UCSD-AML1 (cell line): ENCODE measurements at regions not wholly inside any gene's neighbourhood (a gene's known extent, or its start where the extent isn't known, plus 50 kb on each side); places are given as distances from the start of the nearest gene placed in this dataset.
"Not testable (repeated sequence)": the region's sequence is repeated elsewhere in the genome, so short reads cannot be mapped to it uniquely, and the experiment has no call there.

ENCODE experiments used
- DNase-seq: peaks from one replicate; lab custom pipeline; 2025; ENCODE audit not compliant: unreplicated experiment; lab: John Stamatoyannopoulos, UW

- DNase-seq = no peak
Measured at GRCh38 chrX:131881194-131881593, 141.9 kb upstream of the STK26 start.

DNA sequence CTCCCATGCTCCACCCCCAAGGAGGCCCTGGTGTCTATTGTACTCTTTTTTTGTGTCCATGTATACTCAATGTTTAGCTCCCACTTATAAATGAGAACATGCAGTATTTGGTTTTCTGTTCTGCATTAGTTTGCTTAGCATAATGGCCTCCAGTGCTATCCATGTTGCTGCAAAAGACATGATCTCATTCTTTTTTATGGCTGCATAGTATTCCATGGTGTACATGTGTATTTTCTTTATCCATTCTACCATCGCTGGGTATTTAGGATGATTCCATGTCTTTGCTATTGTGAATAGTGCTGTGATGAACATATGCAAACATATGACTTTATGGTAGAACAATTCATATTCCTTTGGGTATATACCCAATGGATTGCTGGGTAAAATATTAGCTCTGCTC, 138.1 kb upstream of the STK26 start:
- not testable (repeated sequence) for DNase-seq

DNA sequence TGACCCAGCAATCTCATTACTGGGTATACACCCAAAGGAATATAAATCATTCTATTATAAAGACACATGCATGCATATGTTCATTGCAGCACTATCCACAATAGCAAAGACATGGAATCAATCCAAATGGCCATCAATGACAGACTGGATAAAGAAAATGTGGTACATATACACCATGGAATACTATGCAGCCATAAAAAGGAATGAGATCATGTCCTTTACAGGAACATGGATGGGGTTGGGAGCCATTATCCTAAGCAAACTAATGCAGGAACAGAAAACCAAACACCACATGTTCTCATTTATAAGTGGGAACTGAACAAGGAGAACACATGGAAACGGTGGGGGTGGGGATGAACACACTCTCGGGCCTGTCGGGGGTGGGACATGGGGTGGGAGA, 129.2 kb upstream of the STK26 start:
- not testable (repeated sequence) for DNase-seq

GRCh38 chrX:131894995-131895394, 128.1 kb upstream of the STK26 start:
- DNase-seq = no peak

DNA sequence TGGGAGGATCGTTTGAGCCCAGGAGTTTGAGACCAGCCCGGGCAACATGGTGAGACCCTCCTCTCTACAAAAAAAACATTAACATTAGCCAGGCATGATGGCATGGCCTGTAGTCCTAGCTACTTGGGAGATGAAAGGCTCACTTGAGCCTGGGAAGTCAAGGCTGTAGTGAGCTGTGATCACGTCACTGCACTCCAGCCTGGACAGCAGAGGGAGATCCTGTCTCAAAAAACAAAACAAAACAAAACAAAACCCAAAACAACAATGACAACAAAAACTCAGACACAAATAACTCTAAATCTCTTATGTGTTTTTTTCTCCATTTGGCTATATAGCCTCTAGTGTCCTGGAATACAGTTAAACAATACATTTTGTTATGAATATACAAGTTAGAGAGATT, 127.3 kb upstream of the STK26 start:
- no peak for DNase-seq

GRCh38 chrX:131901546-131901945, 121.6 kb upstream of the STK26 start:
- DNase-seq = no peak

DNA sequence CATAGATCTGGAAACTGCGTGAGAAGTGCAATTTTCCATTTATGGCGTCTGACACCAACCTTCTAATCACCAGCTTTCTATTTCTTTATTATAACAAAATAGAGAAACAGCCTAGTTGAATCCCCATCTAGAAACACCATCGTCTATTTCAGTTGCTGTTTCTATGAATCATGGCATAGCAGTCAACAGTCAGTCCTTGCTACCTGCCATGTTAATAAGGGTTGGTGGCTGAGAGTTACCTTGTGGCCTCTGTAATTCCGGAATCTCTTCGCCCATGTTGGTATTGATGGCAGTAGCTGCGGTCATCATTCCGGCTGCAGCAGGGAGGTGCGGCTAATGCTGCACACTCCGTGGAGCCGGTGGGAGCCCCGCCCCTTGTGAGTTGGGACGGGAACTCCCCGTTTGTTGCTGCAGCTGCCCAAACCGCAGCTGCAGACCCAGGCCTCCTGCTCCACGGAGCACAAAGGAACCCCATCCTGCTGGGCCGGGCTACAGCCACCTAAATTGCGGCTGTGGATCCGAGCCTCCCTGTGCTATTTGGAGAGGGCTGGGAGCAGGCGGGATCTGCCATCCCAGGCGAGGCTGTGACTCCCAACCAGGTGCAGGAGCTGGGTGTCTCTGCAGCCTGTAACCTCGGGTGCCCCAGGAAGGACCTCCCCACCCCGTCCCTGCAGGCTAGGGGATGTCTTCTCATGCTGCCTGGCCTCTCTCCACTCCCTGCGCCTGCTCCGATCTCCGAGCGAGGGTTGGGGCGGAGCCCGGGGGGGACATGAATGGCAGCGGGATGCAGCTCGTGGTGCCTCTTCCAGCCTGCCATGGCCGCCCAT, 115.4 kb upstream of the STK26 start:
- DNase-seq = no peak

- DNase-seq = no peak
Measured at GRCh38 chrX:131910586-131910985, 112.5 kb upstream of the STK26 start.

- DNase-seq = no peak
Measured at GRCh38 chrX:131915488-131915887, 107.6 kb upstream of the STK26 start.

DNA sequence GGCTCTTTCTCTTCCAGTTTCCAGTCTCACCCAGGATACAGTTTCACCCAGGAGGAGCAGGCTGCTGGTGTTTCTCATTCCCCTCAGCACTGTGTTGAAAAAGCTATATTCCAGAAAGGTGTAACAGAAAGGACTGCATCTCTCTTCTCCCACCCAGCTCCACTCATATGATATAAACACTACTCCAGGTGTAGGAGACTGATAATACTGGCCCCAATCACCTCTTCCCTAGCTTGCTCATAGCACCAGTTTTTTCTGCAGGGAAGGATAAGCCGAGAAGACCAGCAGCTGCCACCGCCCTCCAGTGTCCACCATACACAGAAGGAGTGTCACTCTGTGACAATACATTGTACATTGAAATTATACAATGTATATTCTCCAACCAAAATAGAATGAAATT, 105.5 kb upstream of the STK26 start:
- DNase-seq = no peak

DNA sequence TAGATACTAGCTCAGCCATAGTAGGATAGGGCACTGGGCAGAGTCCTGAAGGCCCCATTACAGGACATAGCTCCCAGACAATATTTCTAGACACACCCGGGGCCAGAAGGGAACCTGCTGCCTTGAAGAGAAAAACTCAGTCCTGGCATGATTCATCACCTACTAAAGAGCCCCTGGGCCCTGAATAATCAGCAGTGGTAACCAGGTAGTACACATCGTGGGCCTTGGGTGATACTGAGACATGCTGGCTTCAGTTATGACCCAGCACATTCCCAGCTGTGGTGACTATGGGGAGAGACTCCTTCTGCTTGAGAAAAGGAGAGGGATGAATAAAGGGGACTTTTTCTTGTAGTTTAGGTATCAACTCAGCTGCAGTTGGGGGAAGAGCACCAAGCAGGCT, 104.3 kb upstream of the STK26 start:
- DNase-seq = no peak

GRCh38 chrX:131923614-131924250, 99.4 kb upstream of the STK26 start:
- no peak for DNase-seq

- no peak for DNase-seq
Measured at GRCh38 chrX:131938749-131939148, 84.4 kb upstream of the STK26 start.

GRCh38 chrX:131942034-131942433, 81.1 kb upstream of the STK26 start:
- no peak for DNase-seq

- DNase-seq = no peak
Measured at GRCh38 chrX:131944936-131945902, 77.9 kb upstream of the STK26 start.

- no peak for DNase-seq
Measured at GRCh38 chrX:131951166-131951565, 71.9 kb upstream of the STK26 start.

GRCh38 chrX:131955099-131955777, 67.9 kb upstream of the STK26 start:
- no peak for DNase-seq

DNA sequence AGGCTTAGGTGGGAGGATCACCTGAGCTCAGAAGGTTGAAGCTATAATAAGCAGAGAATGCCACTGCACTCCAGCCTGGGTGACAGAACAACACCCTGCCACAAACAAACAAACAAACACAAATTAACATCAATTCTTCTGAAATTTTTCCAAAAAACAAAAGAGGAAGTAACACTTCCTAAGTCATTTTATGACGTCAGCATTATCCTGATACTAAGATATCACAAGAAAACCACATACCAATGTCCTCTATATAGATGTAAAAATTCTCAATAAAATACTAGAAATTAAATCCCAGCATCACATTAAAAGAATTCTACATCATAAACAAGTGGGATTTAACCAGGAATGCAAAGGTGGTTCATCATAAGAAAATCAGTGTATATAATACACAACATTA, 64.4 kb upstream of the STK26 start:
- DNase-seq = no peak

GRCh38 chrX:131970347-131970746, 52.8 kb upstream of the STK26 start:
- DNase-seq = no peak
